Keratinocyte (primary cell): ENCODE measurements at regions not wholly inside any gene's neighbourhood (a gene's known extent, or its start where the extent isn't known, plus 50 kb on each side); places are given as distances from the start of the nearest gene placed in this dataset.

Source experiments
- DNase-seq: peaks from one replicate; pipeline ENCODE4 v3.0.0-alpha.2; 2011; ENCODE audit warnings: low read depth, missing footprints, low spot score
- FAIRE-seq: peaks from 2 replicates; lab custom pipeline; 2011; peaks lifted over from hg19 to GRCh38; lab: Jason Lieb, UNC
- H2AFZ ChIP-seq: 2 replicates; pipeline ENCODE4 v1.6.0; 2012; ENCODE audit warnings: low read length, control low read depth, inconsistent platforms; ENCODE audit not compliant: control insufficient read depth
- H3K27ac ChIP-seq: 2 replicates; pipeline ENCODE4 v1.5.1; 2011; ENCODE audit warnings: low read length; ENCODE audit not compliant: control insufficient read depth, insufficient read depth
- H3K27me3 ChIP-seq: 3 replicates; pipeline ENCODE4 v1.6.0; 2011; ENCODE audit warnings: low read length; ENCODE audit not compliant: control insufficient read depth, insufficient read depth; ENCODE audit errors: extremely low read depth
- H3K36me3 ChIP-seq, 2 experiments: 2 replicates in 1 of 2; 3 replicates in 1 of 2; pipeline ENCODE4 v1.5.1; 2011; ENCODE audit warnings: low read length in 2 of 2, mild to moderate bottlenecking in 1 of 2; ENCODE audit not compliant: control insufficient read depth in 2 of 2, insufficient read depth in 2 of 2; ENCODE audit errors: extremely low read depth in 1 of 2
- H3K4me1 ChIP-seq: 3 replicates; pipeline ENCODE4 v1.5.1; 2011; ENCODE audit warnings: low read length; ENCODE audit not compliant: control insufficient read depth, insufficient read depth; ENCODE audit errors: extremely low read depth
- H3K4me2 ChIP-seq: 3 replicates; pipeline ENCODE4 v1.6.0; 2011; ENCODE audit warnings: low read depth, low read length; ENCODE audit not compliant: control insufficient read depth, insufficient read depth; ENCODE audit errors: extremely low read depth
- H3K4me3 ChIP-seq, 3 experiments: fragments of 200-600 bp in 1 of 3; sonication (generic) in 1 of 3; 2 replicates in 2 of 3; 3 replicates in 1 of 3; pipeline ENCODE4 v1.5.1; 2011 to 2016; ENCODE audit warnings: low read length in 3 of 3, mild to moderate bottlenecking in 3 of 3, control low read depth in 2 of 3, inconsistent platforms in 1 of 3, low read depth in 1 of 3, mixed read lengths in 1 of 3, mixed run types in 1 of 3, moderate library complexity in 1 of 3; ENCODE audit not compliant: control insufficient read depth in 2 of 3, insufficient read depth in 2 of 3; ENCODE audit errors: extremely low read depth in 1 of 3
- H3K79me2 ChIP-seq: 2 replicates; pipeline ENCODE4 v1.6.0; 2012; ENCODE audit warnings: low read length; ENCODE audit not compliant: control insufficient read depth, insufficient read depth
- H3K9ac ChIP-seq: 3 replicates; pipeline ENCODE4 v1.6.0; 2011; ENCODE audit warnings: low read length; ENCODE audit not compliant: control insufficient read depth, insufficient read depth; ENCODE audit errors: extremely low read depth
- H3K9me1 ChIP-seq: 3 replicates; pipeline ENCODE4 v1.6.0; 2011; ENCODE audit warnings: low read length; ENCODE audit not compliant: control insufficient read depth, insufficient read depth; ENCODE audit errors: extremely low read depth
- H3K9me3 ChIP-seq: 2 replicates; pipeline ENCODE4 v1.5.1; 2012; ENCODE audit warnings: low read depth, low read length; ENCODE audit not compliant: control insufficient read depth
- H4K20me1 ChIP-seq: 3 replicates; pipeline ENCODE4 v1.6.0; 2011; ENCODE audit warnings: low read length; ENCODE audit not compliant: control insufficient read depth, insufficient read depth; ENCODE audit errors: extremely low read depth
- EZH2 ChIP-seq: IDR thresholded peaks from one replicate; pipeline ENCODE4 v1.6.1; 2012; ENCODE audit warnings: inconsistent platforms, mild to moderate bottlenecking, low read length, moderate library complexity
- dilution Hi-C: fragments of 300-500 bp; cut with MboI; formaldehyde crosslinking; loops from one replicate; pipeline ENCODE4 v1.7.0; 2020; ENCODE audit warnings: low sequenced_read_pairs; ENCODE audit not compliant: extremely low pct_ligation_motif_present
- TF ChIP-seq, protein P1 (sequence below), 3 experiments: IDR thresholded peaks in 1 of 3; conservative IDR thresholded peaks in 1 of 3; optimal IDR thresholded peaks in 1 of 3; 2 replicates in 2 of 3; 3 replicates in 1 of 3; pipeline versions ENCODE3 to v1.5.1; 2011; ENCODE audit warnings: low read length in 3 of 3, mild to moderate bottlenecking in 3 of 3, moderate library complexity in 2 of 3, control low read depth in 1 of 3, inconsistent platforms in 1 of 3; ENCODE audit not compliant: insufficient read depth in 2 of 3; ENCODE audit errors: extremely low read depth in 1 of 3

DNA sequence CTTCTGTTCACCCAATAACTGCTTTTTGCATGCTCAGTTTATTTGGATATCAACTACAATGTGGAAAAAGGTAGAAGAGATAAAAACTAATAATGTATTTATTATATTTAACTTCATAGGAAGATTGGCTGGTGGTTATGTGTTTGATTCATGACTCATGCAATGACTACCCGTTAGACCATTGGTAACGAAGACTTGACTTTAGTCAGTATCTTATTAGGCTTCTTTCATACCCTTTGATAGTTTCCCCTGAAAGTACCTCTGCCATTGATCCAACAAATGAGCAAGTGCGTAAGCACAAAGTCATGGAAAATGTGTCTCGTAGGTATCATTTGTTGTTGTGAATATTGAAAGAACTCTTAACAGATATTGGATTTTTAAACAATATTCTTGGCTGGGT lies 394.7 kb downstream of the PPP3CA start:
- Histone ChIP-seq H3K4me3 (no peak overlapping the region), H3K9me1 (no peaks in the 10 kb centered on the region), H3K27me3 (peaks cover 3% of the 10 kb centered on the region), H2AFZ (no peak overlapping the region), H3K9me3 (no peaks in the 10 kb centered on the region), H3K4me2 (no peak overlapping the region), H3K27ac (no peak overlapping the region), H3K79me2 (no peaks in the 10 kb centered on the region), H3K9ac (no peak overlapping the region), H3K4me1 (no peaks in the 10 kb centered on the region), H3K36me3 (no peaks in the 10 kb centered on the region), H4K20me1 (no peaks in the 10 kb centered on the region)
- FAIRE-seq (no peak), DNase-seq (no peak)
- TF ChIP-seq, protein P1, sequence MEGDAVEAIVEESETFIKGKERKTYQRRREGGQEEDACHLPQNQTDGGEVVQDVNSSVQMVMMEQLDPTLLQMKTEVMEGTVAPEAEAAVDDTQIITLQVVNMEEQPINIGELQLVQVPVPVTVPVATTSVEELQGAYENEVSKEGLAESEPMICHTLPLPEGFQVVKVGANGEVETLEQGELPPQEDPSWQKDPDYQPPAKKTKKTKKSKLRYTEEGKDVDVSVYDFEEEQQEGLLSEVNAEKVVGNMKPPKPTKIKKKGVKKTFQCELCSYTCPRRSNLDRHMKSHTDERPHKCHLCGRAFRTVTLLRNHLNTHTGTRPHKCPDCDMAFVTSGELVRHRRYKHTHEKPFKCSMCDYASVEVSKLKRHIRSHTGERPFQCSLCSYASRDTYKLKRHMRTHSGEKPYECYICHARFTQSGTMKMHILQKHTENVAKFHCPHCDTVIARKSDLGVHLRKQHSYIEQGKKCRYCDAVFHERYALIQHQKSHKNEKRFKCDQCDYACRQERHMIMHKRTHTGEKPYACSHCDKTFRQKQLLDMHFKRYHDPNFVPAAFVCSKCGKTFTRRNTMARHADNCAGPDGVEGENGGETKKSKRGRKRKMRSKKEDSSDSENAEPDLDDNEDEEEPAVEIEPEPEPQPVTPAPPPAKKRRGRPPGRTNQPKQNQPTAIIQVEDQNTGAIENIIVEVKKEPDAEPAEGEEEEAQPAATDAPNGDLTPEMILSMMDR (optimal IDR thresholded peaks at IDR 0.05 in 1 of 3, IDR thresholded peaks at IDR 0.05 in 1 of 3, conservative IDR thresholded peaks at IDR 0.05 in 1 of 3; ENCODE audit: extremely low read depth in 1 of 3, insufficient read depth in 2 of 3, low read length in 3 of 3): no peak
- no peak for TF ChIP-seq EZH2
- dilution Hi-C loops: no loop called here

DNA sequence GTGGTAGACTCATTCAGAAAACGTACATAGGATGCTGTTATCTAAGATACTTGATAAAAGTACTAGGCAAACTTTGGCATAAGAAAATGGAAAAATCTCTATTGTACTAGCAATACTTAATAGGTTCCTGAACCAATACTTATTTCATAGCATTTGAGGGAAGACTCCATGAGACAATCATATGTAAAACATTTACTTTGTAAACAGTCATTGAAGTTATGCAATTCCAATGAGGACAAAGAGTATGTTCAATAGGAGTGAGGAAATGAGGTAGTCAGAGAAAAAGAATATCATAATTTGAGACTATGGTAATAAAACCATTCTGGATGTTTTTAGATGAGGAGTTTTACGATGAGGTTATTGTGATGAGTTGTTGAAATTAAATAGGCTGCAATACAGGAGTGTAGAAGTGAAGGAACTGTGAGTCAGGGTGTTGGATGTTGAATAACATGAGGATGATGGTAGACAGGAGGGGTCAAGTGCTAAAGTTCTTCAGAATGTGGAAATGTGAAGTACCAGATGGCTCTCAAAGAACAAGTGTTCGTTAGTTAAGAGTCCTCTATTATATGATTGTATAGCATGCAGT lies 397.9 kb downstream of the PPP3CA start:
- no peak for DNase-seq
- dilution Hi-C loops: no loop called here

More for the DNA sequence above, 397.9 kb downstream of the PPP3CA start:
- Histone ChIP-seq H3K4me1 (no peaks in the 10 kb centered on the region), H3K4me3 (no peak overlapping the region), H3K9me3 (no peaks in the 10 kb centered on the region), H4K20me1 (no peaks in the 10 kb centered on the region), H3K79me2 (no peaks in the 10 kb centered on the region), H2AFZ (no peak overlapping the region), H3K9ac (no peak overlapping the region), H3K4me2 (no peak overlapping the region), H3K27ac (no peak overlapping the region), H3K9me1 (no peaks in the 10 kb centered on the region), H3K36me3 (no peaks in the 10 kb centered on the region), H3K27me3 (peaks cover 3% of the 10 kb centered on the region)
- TF ChIP-seq, protein P1 (optimal IDR thresholded peaks at IDR 0.05 in 1 of 3, IDR thresholded peaks at IDR 0.05 in 1 of 3, conservative IDR thresholded peaks at IDR 0.05 in 1 of 3; ENCODE audit: extremely low read depth in 1 of 3, insufficient read depth in 2 of 3, low read length in 3 of 3): no peak
- no peak for TF ChIP-seq EZH2
- no peak for FAIRE-seq
